ENCODE measurements at regions not wholly inside any gene's neighbourhood (a gene's known extent, or its start where the extent isn't known, plus 50 kb on each side); places are given as distances from the start of the nearest gene placed in this dataset.

GRCh38 chr6:92166666-92167065 is 1252.7 kb downstream of the EPHA7 start:
- no peaks in the 10 kb centered on the region for H3K36me3 Mint-ChIP-seq
- no peaks in the 10 kb centered on the region for H3K27me3 Mint-ChIP-seq
- ATAC-seq: no peak
- no peak for DNase-seq
- POLR2A ChIA-PET: no interaction called here
- H3K27ac Mint-ChIP-seq: no peak overlapping the region
- H3K4me1 Mint-ChIP-seq: no peaks in the 10 kb centered on the region
- no peak overlapping the region for H3K4me3 Mint-ChIP-seq
- peaks cover 0 to 12% (median 1%) of the 10 kb centered on the region in 9 donors for H3K9me3 Mint-ChIP-seq

- H3K4me3 Mint-ChIP-seq: no peak overlapping the region
- H3K9me3 Mint-ChIP-seq: peaks cover 0 to 16% (median 5%) of the 10 kb centered on the region in 9 donors
- no peaks in the 10 kb centered on the region for H3K27me3 Mint-ChIP-seq
- no peak for ATAC-seq
- H3K36me3 Mint-ChIP-seq: no peaks in the 10 kb centered on the region
- H3K27ac Mint-ChIP-seq: no peak overlapping the region
- POLR2A ChIA-PET: no interaction called here
- no peaks in the 10 kb centered on the region for H3K4me1 Mint-ChIP-seq
- no peak for DNase-seq
Observed at GRCh38 chr6:92161953-92162352, 1257.4 kb downstream of the EPHA7 start.

- Mint-ChIP-seq H3K36me3 (no peaks in the 10 kb centered on the region), H3K27ac (no peak overlapping the region), H3K4me3 (no peak overlapping the region), H3K9me3 (peaks cover 0 to 19% (median 5%) of the 10 kb centered on the region in 9 donors), H3K27me3 (no peaks in the 10 kb centered on the region), H3K4me1 (no peaks in the 10 kb centered on the region)
- ATAC-seq: no peak
- DNase-seq: no peak
- POLR2A ChIA-PET: no interaction called here
Observed at GRCh38 chr6:92160226-92160625, 1259.1 kb downstream of the EPHA7 start.

- H3K36me3 Mint-ChIP-seq: no peaks in the 10 kb centered on the region
- no peak overlapping the region for H3K27ac Mint-ChIP-seq
- no peak overlapping the region for H3K4me3 Mint-ChIP-seq
- DNase-seq (no peak), ATAC-seq (no peak)
- no peaks in the 10 kb centered on the region for H3K4me1 Mint-ChIP-seq
- peaks cover 0 to 17% (median 4%) of the 10 kb centered on the region in 9 donors for H3K9me3 Mint-ChIP-seq
- H3K27me3 Mint-ChIP-seq: no peaks in the 10 kb centered on the region
- POLR2A ChIA-PET: no interaction called here
Observed at GRCh38 chr6:92159046-92159445, 1260.3 kb downstream of the EPHA7 start.

- H3K27ac Mint-ChIP-seq: no peak overlapping the region
- H3K9me3 Mint-ChIP-seq: peaks cover 0 to 9% (median 3%) of the 10 kb centered on the region in 9 donors
- H3K4me1 Mint-ChIP-seq: no peaks in the 10 kb centered on the region
- H3K36me3 Mint-ChIP-seq: no peaks in the 10 kb centered on the region
- ATAC-seq: no peak
- POLR2A ChIA-PET: no interaction called here
- no peak for DNase-seq
- no peak overlapping the region for H3K4me3 Mint-ChIP-seq
- no peaks in the 10 kb centered on the region for H3K27me3 Mint-ChIP-seq
Observed at GRCh38 chr6:92150553-92150952, 1268.8 kb downstream of the EPHA7 start.

GRCh38 chr6:92147246-92147645 is 1272.1 kb downstream of the EPHA7 start:
- no peak overlapping the region for H3K4me3 Mint-ChIP-seq
- H3K9me3 Mint-ChIP-seq: peaks cover 0 to 16% (median 4%) of the 10 kb centered on the region in 9 donors
- no peaks in the 10 kb centered on the region for H3K36me3 Mint-ChIP-seq
- no peaks in the 10 kb centered on the region for H3K27me3 Mint-ChIP-seq
- no peak overlapping the region for H3K27ac Mint-ChIP-seq
- POLR2A ChIA-PET: no interaction called here
- no peaks in the 10 kb centered on the region for H3K4me1 Mint-ChIP-seq
- DNase-seq (no peak), ATAC-seq (no peak)

GRCh38 chr6:92139601-92140000 is 1279.8 kb downstream of the EPHA7 start:
- Mint-ChIP-seq H3K27me3 (no peaks in the 10 kb centered on the region), H3K27ac (no peak overlapping the region), H3K36me3 (no peaks in the 10 kb centered on the region), H3K4me1 (no peaks in the 10 kb centered on the region), H3K4me3 (no peak overlapping the region), H3K9me3 (peaks cover 0 to 16% (median 4%) of the 10 kb centered on the region in 9 donors)
- POLR2A ChIA-PET: no interaction called here
- no peak for ATAC-seq
- DNase-seq: no peak

- Mint-ChIP-seq H3K27ac (no peak overlapping the region), H3K36me3 (no peaks in the 10 kb centered on the region), H3K4me1 (no peaks in the 10 kb centered on the region), H3K27me3 (peaks cover 0 to 2% (median 0%) of the 10 kb centered on the region in 5 donors), H3K9me3 (peaks cover 0 to 20% (median 3%) of the 10 kb centered on the region in 9 donors), H3K4me3 (no peak overlapping the region)
- no peak for ATAC-seq
- POLR2A ChIA-PET: no interaction called here
- no peak for DNase-seq
Observed at GRCh38 chr6:92132957-92133356, 1286.4 kb downstream of the EPHA7 start.

- peaks cover 0 to 19% (median 4%) of the 10 kb centered on the region in 9 donors for H3K9me3 Mint-ChIP-seq
- DNase-seq: no peak
- no peak overlapping the region for H3K4me3 Mint-ChIP-seq
- POLR2A ChIA-PET: no interaction called here
- H3K27ac Mint-ChIP-seq: no peak overlapping the region
- no peaks in the 10 kb centered on the region for H3K36me3 Mint-ChIP-seq
- H3K4me1 Mint-ChIP-seq: no peaks in the 10 kb centered on the region
- no peak for ATAC-seq
- peaks cover 0 to 2% (median 0%) of the 10 kb centered on the region in 5 donors for H3K27me3 Mint-ChIP-seq
Observed at GRCh38 chr6:92132457-92132856, 1286.9 kb downstream of the EPHA7 start.

GRCh38 chr6:92130944-92131343 is 1288.4 kb downstream of the EPHA7 start:
- Mint-ChIP-seq H3K36me3 (no peaks in the 10 kb centered on the region), H3K9me3 (peaks cover 0 to 24% (median 3%) of the 10 kb centered on the region in 9 donors), H3K4me1 (no peaks in the 10 kb centered on the region), H3K27ac (no peak overlapping the region), H3K27me3 (peaks cover 0 to 2% (median 0%) of the 10 kb centered on the region in 5 donors), H3K4me3 (no peak overlapping the region)
- DNase-seq (no peak), ATAC-seq (no peak)
- POLR2A ChIA-PET: no interaction called here

- Mint-ChIP-seq H3K4me3 (no peak overlapping the region), H3K9me3 (peaks cover 0 to 16% (median 3%) of the 10 kb centered on the region in 9 donors), H3K36me3 (no peaks in the 10 kb centered on the region), H3K27ac (no peak overlapping the region), H3K4me1 (no peaks in the 10 kb centered on the region), H3K27me3 (peaks cover 0 to 2% (median 0%) of the 10 kb centered on the region in 5 donors)
- POLR2A ChIA-PET: no interaction called here
- no peak for ATAC-seq
- no peak for DNase-seq
Observed at GRCh38 chr6:92126983-92127382, 1292.4 kb downstream of the EPHA7 start.

GRCh38 chr6:92126088-92126487 is 1293.3 kb downstream of the EPHA7 start:
- ATAC-seq (no peak), DNase-seq (no peak)
- no peak overlapping the region for H3K27ac Mint-ChIP-seq
- peaks cover 0 to 2% (median 0%) of the 10 kb centered on the region in 5 donors for H3K27me3 Mint-ChIP-seq
- H3K9me3 Mint-ChIP-seq: peaks cover 0 to 16% (median 0%) of the 10 kb centered on the region in 9 donors
- POLR2A ChIA-PET: no interaction called here
- no peaks in the 10 kb centered on the region for H3K4me1 Mint-ChIP-seq
- no peaks in the 10 kb centered on the region for H3K36me3 Mint-ChIP-seq
- no peak overlapping the region for H3K4me3 Mint-ChIP-seq

- no peak for DNase-seq
- Mint-ChIP-seq H3K4me3 (no peak overlapping the region), H3K9me3 (peaks cover 0 to 16% (median 0%) of the 10 kb centered on the region in 9 donors), H3K4me1 (no peaks in the 10 kb centered on the region), H3K36me3 (no peaks in the 10 kb centered on the region), H3K27me3 (peaks cover 0 to 2% (median 0%) of the 10 kb centered on the region in 5 donors), H3K27ac (no peak overlapping the region)
- POLR2A ChIA-PET: no interaction called here
- ATAC-seq: no peak
Observed at GRCh38 chr6:92125681-92126080, 1293.7 kb downstream of the EPHA7 start.

GRCh38 chr6:92124200-92124651 is 1295.1 kb downstream of the EPHA7 start:
- ATAC-seq (no peak), DNase-seq (no peak)
- POLR2A ChIA-PET: no interaction called here
- H3K4me1 Mint-ChIP-seq: no peaks in the 10 kb centered on the region
- no peak overlapping the region for H3K4me3 Mint-ChIP-seq
- peaks cover 0 to 16% (median 0%) of the 10 kb centered on the region in 9 donors for H3K9me3 Mint-ChIP-seq
- peaks cover 0 to 2% (median 0%) of the 10 kb centered on the region in 5 donors for H3K27me3 Mint-ChIP-seq
- no peak overlapping the region for H3K27ac Mint-ChIP-seq
- H3K36me3 Mint-ChIP-seq: no peaks in the 10 kb centered on the region

Data from naive thymus-derived CD8-positive, alpha-beta T cell (primary cell).